ENCODE measurements at regions not wholly inside any gene's neighbourhood (a gene's known extent, or its start where the extent isn't known, plus 50 kb on each side); places are given as distances from the start of the nearest gene placed in this dataset.
A peak's percentile ranks its signal among the peaks of the same experiment; 100 is the strongest.
"Not testable (repeated sequence)": the region's sequence is repeated elsewhere in the genome, so short reads cannot be mapped to it uniquely, and the experiment has no call there.

- DNase-seq: no peak
Measured at GRCh38 chr3:18234717-18235335, 190.3 kb downstream of the SATB1 start.

DNA sequence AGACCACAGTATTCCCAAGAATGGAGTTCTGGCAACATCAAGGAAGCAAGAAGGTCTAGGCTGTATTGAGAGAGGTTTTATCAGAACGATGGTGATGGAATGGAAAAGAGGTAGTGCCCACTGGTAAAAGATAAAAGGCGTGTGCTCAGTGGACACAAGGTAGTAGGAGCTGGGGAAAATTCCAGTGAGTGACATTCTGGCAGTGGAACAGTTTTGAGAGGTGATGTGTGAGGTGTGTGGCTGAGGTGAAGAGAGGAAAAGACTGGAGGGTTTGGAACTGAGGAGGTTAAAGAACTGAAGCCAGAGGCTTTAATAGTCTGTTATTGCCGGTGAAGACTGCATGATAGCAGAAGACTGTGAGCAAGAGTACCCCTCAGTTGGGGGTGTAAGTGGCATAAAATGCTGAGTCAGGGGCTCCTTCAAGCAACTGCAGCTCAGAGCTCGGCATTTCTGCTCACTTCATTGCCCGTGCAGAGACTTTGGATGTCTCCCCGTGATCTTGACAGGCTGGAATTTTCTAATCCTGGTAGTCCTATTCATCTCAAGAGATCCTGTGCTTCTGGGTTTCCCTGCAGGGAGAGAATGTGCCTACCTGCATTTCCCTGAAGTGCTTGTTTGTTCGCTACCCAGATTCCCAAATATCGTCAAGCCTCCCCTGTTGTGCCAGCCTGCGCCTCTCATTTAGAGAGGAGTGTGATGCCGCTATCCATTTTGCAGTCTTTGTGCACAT is 191.0 kb downstream of the SATB1 start:
- no peak for DNase-seq

GRCh38 chr3:18232317-18232716 is 192.8 kb downstream of the SATB1 start:
- DNase-seq: no peak

DNA sequence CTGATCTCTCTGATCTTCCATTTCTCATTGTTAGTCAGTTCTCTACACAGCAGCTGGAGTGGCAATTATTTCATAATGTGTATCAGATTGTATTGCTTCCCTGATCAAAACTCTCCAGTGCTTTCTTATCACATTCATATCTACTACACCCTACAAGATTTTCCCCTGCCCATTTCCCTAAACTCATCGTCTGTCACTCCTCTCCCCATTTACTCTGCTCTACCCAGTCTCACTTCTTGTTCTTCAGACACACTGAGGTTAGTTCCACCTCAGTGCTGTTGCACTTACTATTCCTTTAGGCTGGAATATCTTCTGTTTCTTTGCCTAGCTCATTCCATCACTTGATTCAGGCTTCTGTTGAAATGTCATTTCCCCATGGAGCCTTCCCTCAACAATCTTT is 197.1 kb downstream of the SATB1 start:
- no peak for DNase-seq

DNA sequence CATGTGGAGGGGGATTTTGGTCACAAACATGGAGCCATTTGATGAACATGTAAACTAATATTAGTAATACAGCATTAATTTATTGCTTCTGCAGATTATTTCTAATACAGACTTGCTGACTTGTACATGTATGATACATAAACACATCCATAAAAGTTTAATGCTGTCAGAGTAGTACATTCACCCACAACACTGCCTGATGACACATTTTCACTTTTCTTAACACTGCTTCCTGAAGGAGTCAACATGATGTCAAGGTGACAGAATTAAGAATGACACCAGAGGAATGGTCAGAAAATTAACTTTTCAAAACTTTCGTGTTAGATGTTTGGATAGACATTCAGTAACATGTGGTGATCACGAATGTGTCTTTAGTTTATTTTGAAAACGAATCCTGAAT is 199.4 kb downstream of the SATB1 start:
- no peak for DNase-seq

DNA sequence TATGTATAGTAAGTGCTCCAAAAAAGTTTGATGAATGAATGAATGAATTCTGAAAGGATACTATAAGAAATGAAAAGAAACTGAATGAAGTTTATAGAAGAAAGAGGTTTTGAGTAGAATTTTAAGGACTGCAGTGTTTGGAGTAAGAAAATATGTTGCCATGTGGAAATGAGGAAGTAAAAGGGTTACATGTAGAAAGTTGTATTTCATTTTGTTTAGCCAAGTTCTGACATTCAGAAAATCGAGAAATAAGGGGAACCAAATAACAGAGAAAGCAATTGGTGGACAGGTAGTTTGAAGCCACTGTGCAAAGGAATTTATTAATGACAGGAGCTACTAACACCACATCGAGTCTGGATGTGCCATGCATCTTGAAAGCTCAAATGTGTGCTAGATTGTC is 200.7 kb downstream of the SATB1 start:
- DNase-seq: no peak

DNA sequence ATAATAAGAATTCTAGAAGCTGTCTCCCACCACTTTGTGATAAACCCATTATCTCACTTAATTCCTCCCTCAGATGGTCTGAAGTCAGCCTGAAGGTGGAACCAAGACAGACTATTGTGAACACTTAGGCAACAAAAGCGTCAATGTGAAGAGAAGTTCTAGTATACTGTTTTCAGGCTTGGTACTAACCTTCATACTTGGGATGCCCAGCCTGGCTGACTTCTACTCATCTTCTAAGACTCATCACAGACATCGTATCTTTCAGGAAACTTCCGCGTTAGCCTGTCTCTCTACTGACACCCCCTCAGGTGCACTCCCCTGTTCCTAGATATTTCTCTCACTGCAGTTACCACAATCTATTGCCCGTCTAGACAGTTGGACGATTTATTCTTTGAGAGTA is 201.2 kb downstream of the SATB1 start:
- DNase-seq: no peak

GRCh38 chr3:18223571-18223970 is 201.6 kb downstream of the SATB1 start:
- no peak for DNase-seq

DNA sequence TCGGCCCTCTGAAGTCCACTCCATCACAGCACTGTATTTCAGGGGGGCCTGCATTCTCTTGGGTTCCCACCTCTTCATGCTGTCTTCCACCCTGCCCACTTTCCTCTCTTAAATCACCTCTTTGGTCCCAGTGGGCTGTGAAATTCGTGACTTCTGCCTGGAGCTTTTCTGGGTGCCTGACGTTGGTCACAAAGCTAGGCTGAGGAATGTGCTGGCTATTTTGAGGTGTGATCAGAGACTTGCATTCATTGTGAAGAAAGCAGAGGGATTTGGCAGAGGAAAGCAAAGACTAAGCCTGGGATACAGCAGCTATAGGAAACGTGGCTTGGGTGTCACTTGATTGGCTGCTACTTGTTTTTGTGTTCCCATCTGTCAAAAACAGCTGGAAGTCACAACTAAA is 202.5 kb downstream of the SATB1 start:
- DNase-seq: no peak

DNA sequence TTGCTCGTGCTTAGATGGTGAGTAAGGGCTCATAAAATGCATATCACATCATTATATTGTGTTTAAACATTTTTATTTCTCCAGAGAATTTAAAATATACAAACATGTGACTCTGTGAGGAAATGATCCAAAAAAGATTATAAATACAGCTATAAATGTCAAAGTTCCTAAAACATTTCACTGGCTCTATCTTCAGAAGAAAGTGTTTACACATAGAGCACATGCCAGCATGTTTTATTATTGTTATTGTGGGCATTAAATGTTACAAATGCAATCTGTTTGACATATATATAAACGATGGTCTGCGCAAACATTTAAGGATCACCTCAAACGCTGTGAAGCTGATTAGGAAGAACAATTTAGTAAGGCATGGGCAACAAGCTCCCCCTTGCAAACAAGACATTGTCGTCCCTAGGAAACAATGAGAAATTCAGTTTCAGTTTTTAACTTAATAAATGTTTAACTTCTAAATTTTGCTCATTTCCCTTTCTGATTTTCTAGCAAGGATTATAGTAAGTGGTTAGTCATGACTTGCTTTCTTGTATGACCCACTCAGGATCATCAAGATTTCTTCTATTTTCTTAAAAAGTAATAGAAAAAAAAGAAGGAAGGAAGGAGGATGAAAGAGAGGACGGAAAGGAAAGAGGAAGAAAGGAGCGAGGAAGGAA is 207.5 kb downstream of the SATB1 start:
- no peak for DNase-seq

GRCh38 chr3:18216996-18217395 is 208.1 kb downstream of the SATB1 start:
- no peak for DNase-seq

DNA sequence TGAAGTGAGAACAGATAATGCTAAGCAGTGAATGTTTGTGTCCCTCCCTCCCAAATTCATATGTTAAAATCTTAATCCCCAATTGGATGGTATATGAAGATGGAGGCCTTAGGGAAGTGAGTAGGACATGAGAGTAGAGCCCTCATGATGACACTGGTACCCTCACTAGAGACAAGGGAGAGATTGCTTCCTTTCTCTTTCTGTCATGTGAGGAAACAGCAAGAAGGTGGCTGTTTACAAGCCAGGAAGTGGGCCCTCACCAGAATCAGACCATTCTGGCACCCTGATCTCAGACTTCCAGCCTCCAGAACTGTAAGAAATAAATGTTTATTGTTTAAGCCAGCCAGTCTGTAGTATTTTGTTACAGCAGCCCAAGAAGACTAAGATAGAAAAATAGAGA is 209.5 kb downstream of the SATB1 start:
- DNase-seq: no peak

- DNase-seq: no peak
Measured at GRCh38 chr3:18211116-18211515, 214.0 kb downstream of the SATB1 start.

GRCh38 chr3:18208856-18209255 is 216.3 kb downstream of the SATB1 start:
- DNase-seq: no peak

DNA sequence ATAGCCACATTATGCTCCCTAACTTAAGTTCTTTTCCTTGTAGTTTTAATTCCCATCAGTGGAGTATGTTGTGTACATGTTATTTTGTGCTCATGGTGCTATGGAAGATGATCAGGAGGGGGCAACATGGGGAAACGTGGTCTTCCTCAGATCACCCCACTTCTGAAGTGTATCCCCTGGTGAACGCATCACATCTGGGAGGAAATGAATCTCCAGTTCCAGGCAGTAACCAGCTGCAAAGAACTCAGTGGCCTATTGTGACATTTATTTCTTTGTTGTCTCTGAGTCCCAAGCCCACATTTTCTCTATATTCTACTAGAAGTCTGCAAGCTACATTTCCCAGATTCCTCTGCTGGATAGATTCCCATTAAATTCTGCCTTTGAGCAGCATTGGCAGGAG is 217.0 kb downstream of the SATB1 start:
- DNase-seq: no peak

DNA sequence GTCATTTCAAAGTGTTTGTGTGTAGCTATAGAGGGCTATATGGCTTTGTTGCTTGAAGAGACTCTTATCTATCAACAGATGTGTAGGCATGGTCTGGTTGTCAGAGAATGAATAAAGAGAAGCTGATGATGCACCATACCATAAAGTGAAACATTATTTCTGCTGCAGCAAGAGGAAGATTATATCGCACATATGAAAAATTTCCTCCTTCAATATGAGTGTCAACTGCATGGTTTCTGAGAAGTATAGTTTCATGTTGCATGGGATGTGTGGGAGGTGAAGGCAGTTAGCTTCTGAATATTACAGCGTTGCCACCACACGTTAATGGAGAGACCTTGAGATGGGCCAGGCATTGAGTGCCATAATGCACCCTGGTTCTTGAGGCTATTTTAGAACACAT is 217.9 kb downstream of the SATB1 start:
- no peak for DNase-seq

- not testable (repeated sequence) for DNase-seq
Measured at GRCh38 chr3:18205701-18206100, 219.4 kb downstream of the SATB1 start.

DNA sequence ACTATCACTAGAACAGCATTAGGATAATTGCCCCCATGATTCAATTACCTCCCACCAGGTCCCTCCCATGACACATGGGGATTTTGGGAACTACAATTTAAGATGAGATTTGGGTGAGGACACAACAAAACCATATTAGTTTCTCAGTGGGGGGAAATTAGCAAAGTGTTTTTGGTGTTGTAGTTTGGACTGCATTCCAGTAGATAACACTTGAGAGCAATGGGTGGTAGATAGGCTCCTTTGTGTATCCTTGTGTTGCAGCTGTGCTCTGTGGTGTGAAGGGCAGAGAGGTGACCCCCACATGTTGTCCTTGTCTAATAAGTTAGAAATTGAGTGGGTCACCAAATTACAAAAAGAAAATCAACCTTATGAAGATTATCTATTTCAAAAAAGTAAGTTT is 223.8 kb downstream of the SATB1 start:
- DNase-seq: no peak

- no peak for DNase-seq
Measured at GRCh38 chr3:18199757-18200156, 225.4 kb downstream of the SATB1 start.

DNA sequence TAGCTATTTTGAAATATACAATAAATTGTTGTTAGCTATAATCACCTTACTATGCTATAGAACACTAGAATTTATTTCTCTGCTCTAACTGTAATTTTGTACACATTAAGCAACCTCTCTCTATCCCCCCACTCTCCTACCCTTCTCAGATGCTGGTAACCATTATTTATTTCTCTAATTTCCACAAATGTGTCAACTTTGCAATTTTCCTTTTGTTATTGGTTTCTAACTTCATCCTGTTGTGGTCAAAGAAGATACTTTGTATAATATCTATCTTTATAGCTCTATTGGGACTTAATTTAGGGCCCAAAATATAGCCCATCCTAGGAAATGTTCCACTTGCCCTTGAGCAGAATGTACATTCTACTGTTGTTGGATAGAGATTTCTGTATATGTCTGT is 229.3 kb downstream of the SATB1 start:
- DNase-seq: no peak

DNA sequence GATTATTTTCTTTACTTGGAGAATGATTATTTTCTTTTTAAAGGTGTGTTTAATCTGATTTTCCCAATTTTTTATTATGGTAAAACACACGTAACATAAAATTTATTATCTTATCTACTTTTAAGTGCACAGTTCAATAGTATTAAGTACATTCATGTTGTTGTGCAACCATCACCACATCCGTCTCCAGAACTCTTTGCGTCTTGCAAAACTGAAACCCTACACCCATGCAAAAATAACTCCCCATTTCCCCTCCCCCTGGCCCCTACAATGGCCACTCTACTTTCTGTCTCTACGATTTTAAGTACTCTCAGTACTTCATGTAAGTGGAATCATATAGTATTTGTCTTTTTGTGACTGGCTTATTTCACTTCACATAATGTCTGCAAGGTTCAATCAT is 230.7 kb downstream of the SATB1 start:
- no peak for DNase-seq

DNA sequence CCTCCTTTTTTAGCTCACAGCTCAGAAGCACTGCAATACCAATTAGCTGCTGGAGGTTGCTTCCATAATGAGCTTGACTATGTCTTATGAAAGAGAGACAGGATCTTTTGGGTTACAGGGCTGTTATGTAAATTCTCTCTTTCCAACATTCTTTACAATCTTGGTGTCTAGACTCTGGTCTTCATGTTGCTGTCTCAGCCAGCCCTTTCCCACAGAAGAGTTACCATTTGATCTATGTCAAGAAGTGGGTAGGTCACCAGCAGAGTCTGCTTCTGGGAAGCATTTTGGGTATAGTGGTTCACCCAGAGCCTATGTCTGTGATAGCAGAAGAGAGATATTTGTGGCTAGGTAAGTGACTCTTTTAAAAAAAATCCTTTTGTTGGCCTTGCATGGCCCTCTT is 234.5 kb downstream of the SATB1 start:
- DNase-seq: peak; percentile 41

DNA sequence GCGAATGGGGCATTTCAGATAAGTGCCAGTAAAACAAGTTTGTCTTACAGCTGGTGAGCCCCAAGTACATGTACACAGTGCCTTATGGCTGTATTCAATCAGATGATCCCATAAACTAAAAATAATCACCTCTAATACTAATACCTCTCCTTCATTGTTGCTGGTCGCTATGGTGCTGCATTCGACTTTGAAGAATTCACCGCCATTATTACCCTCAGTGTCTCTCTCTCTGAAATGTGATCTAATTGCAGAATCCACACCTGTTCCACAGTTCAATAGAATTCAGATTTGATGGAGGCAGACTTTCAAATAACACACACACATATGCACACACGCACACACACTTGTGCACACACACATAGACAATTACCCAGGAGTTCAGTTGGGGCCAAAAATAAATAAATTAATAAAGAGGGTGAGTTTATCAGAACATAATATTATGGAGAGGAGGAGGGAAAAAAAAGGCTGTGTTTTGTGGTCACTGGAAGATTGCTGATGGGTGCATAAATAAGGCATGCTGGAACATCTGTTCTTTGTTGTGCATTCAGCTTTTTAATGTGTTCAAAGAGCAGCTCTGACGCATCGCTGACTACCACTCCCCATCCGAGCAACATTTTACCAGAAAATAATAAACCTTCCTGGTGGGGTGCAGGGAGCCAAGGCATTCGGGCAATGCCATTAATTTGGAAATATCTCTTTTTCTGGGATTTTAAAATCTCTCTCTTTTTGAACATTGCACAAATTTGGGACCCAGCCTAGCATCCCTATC is 235.7 kb downstream of the SATB1 start:
- DNase-seq: peak; percentile 76

DNA sequence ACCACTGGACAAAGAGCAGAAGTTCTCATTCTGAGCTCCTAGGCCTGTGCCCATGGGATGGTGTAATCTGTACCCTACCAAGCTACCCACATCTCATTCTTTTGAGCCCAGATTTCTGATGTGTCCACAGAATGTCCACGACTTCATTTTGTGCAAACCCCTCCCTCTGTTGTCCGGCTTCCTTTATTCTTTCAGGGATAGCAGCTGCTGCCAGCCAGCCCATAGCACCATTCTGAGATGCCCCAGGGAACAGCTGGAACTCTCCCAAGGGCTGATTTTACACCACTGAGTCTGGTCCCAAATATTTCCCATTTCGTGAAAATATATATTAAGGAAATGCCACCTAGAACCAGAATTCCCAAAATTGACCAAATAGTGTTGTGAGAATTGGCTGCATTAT is 236.6 kb downstream of the SATB1 start:
- DNase-seq: no peak
